ENCODE measurements at regions not wholly inside any gene's neighbourhood (a gene's known extent, or its start where the extent isn't known, plus 50 kb on each side); places are given as distances from the start of the nearest gene placed in this dataset.

GRCh38 chr18:56453631-56454030 lies 184.8 kb downstream of the TXNL1 start:
- POLR2A ChIA-PET, result no interaction called here
- CTCF ChIA-PET, result no interaction called here
- intact Hi-C loops (cut with micrococcal nuclease; ENCODE audit: unreplicated experiment) (no loop called here), in situ Hi-C loops (cut with HindIII; ENCODE audit: low pct_unique_long_range_greater_than_20kb, low sequenced_read_pairs) (no loop called here)
- TF ChIP-seq CTCF (IDR thresholded peaks at IDR 0.05) (no peak), TCF7L2 (IDR thresholded peaks at IDR 0.05; ENCODE audit: low read depth, low read length) (no peak), SIN3A (IDR thresholded peaks at IDR 0.05; ENCODE audit: borderline replicate concordance, insufficient read depth, low read depth, low read length) (no peak), POLR2AphosphoS5 (IDR thresholded peaks at IDR 0.05; ENCODE audit: low read depth, low read length) (no peak), REST (IDR thresholded peaks at IDR 0.05; ENCODE audit: insufficient read depth in 1 of 2, low read depth in 2 of 2, low read length in 1 of 2) (no peak)
- no peaks in the 10 kb centered on the region for H3K4me1 ChIP-seq (ENCODE audit: control insufficient read depth, insufficient read depth, low read length)
- H3K27ac ChIP-seq (ENCODE audit: low read length), result no peak overlapping the region
- no peaks in the 10 kb centered on the region for H3K27me3 ChIP-seq (ENCODE audit: control insufficient read depth, insufficient read depth, low read length)
- DNase-seq (ENCODE audit: low read depth, low spot score), result no peak
- H3K36me3 ChIP-seq (ENCODE audit: control insufficient read depth, insufficient read depth, low read length), result no peaks in the 10 kb centered on the region
- BruUV-seq (replicated peaks), result no TSS peak
- H3K4me3 ChIP-seq (ENCODE audit: low read depth in 2 of 2, low read length in 2 of 2), result no peak overlapping the region
- no peaks in the 10 kb centered on the region for H3K9me3 ChIP-seq (ENCODE audit: control insufficient read depth, insufficient read depth, low read depth, low read length)
- ATAC-seq, result no peak

- CTCF ChIA-PET, result no interaction called here
- H3K4me1 ChIP-seq (ENCODE audit: control insufficient read depth, insufficient read depth, low read length), result no peaks in the 10 kb centered on the region
- no peaks in the 10 kb centered on the region for H3K27me3 ChIP-seq (ENCODE audit: control insufficient read depth, insufficient read depth, low read length)
- ATAC-seq (no peak), DNase-seq (ENCODE audit: low read depth, low spot score) (no peak)
- in situ Hi-C loops (cut with HindIII; ENCODE audit: low pct_unique_long_range_greater_than_20kb, low sequenced_read_pairs), result no loop called here
- H3K9me3 ChIP-seq (ENCODE audit: control insufficient read depth, insufficient read depth, low read depth, low read length), result no peaks in the 10 kb centered on the region
- H3K4me3 ChIP-seq (ENCODE audit: low read depth in 2 of 2, low read length in 2 of 2), result no peak overlapping the region
- no TSS peak for BruUV-seq (replicated peaks)
- no peaks in the 10 kb centered on the region for H3K36me3 ChIP-seq (ENCODE audit: control insufficient read depth, insufficient read depth, low read length)
- H3K27ac ChIP-seq (ENCODE audit: low read length), result no peak overlapping the region
- no peak for TF ChIP-seq TCF7L2 (IDR thresholded peaks at IDR 0.05; ENCODE audit: low read depth, low read length)
- TF ChIP-seq SIN3A (IDR thresholded peaks at IDR 0.05; ENCODE audit: borderline replicate concordance, insufficient read depth, low read depth, low read length), result no peak
- TF ChIP-seq CTCF (IDR thresholded peaks at IDR 0.05), result no peak
- TF ChIP-seq REST (IDR thresholded peaks at IDR 0.05; ENCODE audit: insufficient read depth in 1 of 2, low read depth in 2 of 2, low read length in 1 of 2), result no peak
- TF ChIP-seq POLR2AphosphoS5 (IDR thresholded peaks at IDR 0.05; ENCODE audit: low read depth, low read length), result no peak
- intact Hi-C loops (cut with micrococcal nuclease; ENCODE audit: unreplicated experiment), result no loop called here
- POLR2A ChIA-PET, result no interaction called here
Observed at GRCh38 chr18:56451188-56451587, 187.2 kb downstream of the TXNL1 start.

All from Panc1 (cell line).